Mesendoderm (in vitro differentiated cells): ENCODE measurements at regions not wholly inside any gene's neighbourhood (a gene's known extent, or its start where the extent isn't known, plus 50 kb on each side); places are given as distances from the start of the nearest gene placed in this dataset.
"Not testable (repeated sequence)": the region's sequence is repeated elsewhere in the genome, so short reads cannot be mapped to it uniquely, and the experiment has no call there.

Experiments
- DNase-seq: peaks from one replicate; pipeline ENCODE4 v3.0.0; 2013
- H2AK5ac ChIP-seq: 2 replicates; pipeline ENCODE4 v1.6.1; 2013; ENCODE audit warnings: low read length, inconsistent platforms
- H2BK120ac ChIP-seq: 2 replicates; pipeline ENCODE4 v1.6.1; 2013; ENCODE audit warnings: low read depth, mild to moderate bottlenecking, low read length, moderate library complexity, mixed read lengths
- H2BK15ac ChIP-seq: replicated peaks from 2 replicates; pipeline ENCODE4 v1.6.1; 2013; ENCODE audit warnings: low read depth, mild to moderate bottlenecking, moderate library complexity
- H2BK5ac ChIP-seq: 2 replicates; pipeline ENCODE4 v1.6.1; 2013; ENCODE audit warnings: low read length, inconsistent platforms
- H3K18ac ChIP-seq: 2 replicates; pipeline ENCODE4 v1.6.1; 2013; ENCODE audit warnings: mild to moderate bottlenecking, low read length, mixed read lengths
- H3K23ac ChIP-seq: one replicate; pipeline ENCODE4 v1.6.1; 2013; ENCODE audit warnings: low read length
- H3K27ac ChIP-seq: 2 replicates; pipeline ENCODE4 v1.5.1; 2013; ENCODE audit warnings: low read depth, mild to moderate bottlenecking, inconsistent platforms, low read length, moderate library complexity
- H3K27me3 ChIP-seq: 2 replicates; pipeline ENCODE4 v1.6.1; 2013; ENCODE audit warnings: low read length, control low read depth, mild to moderate bottlenecking, inconsistent platforms; ENCODE audit not compliant: insufficient read depth, poor library complexity
- H3K36me3 ChIP-seq: 2 replicates; pipeline ENCODE4 v1.6.1; 2013; ENCODE audit warnings: low read length, inconsistent platforms; ENCODE audit not compliant: control insufficient read depth, insufficient read depth
- H3K4ac ChIP-seq: one replicate; pipeline ENCODE4 v1.6.1; 2013; ENCODE audit warnings: low read depth, mild to moderate bottlenecking, low read length, moderate library complexity
- H3K4me1 ChIP-seq: 2 replicates; pipeline ENCODE4 v1.6.1; 2013; ENCODE audit warnings: low read depth, low read length, inconsistent platforms; ENCODE audit not compliant: control insufficient read depth
- H3K4me2 ChIP-seq: 2 replicates; pipeline ENCODE4 v1.6.1; 2013; ENCODE audit warnings: low read length
- H3K4me3 ChIP-seq: 2 replicates; pipeline ENCODE4 v1.5.1; 2013; ENCODE audit warnings: mild to moderate bottlenecking, low read length
- H3K56ac ChIP-seq: one replicate; pipeline ENCODE4 v1.6.1; 2013; ENCODE audit warnings: low read length
- H3K79me1 ChIP-seq: 2 replicates; pipeline ENCODE4 v1.6.1; 2013; ENCODE audit warnings: low read length, inconsistent platforms
- H3K79me2 ChIP-seq: 2 replicates; pipeline ENCODE4 v1.6.1; 2013; ENCODE audit warnings: mild to moderate bottlenecking, low read length; ENCODE audit not compliant: control insufficient read depth, insufficient read depth
- H3K9ac ChIP-seq: 2 replicates; pipeline ENCODE4 v1.6.1; 2013; ENCODE audit warnings: low read length, inconsistent platforms
- H4K5ac ChIP-seq: one replicate; pipeline ENCODE4 v1.6.1; 2013; ENCODE audit warnings: low read length
- H4K8ac ChIP-seq: one replicate; pipeline ENCODE4 v1.6.1; 2013; ENCODE audit warnings: low read depth, mild to moderate bottlenecking, control low read depth, low read length, moderate library complexity
- WGBS: extraction: QIAGEN DNeasy Blood & Tissue Kit; methylation state at CpG from one replicate; pipeline ENCODE4 v1.1.7; 2013; ENCODE audit warnings: low lambda C conversion rate, missing lambda C conversion rate; ENCODE audit not compliant: insufficient coverage; ENCODE audit errors: extremely low coverage; 5-methylcytosine and 5-hydroxymethylcytosine counted together

DNA sequence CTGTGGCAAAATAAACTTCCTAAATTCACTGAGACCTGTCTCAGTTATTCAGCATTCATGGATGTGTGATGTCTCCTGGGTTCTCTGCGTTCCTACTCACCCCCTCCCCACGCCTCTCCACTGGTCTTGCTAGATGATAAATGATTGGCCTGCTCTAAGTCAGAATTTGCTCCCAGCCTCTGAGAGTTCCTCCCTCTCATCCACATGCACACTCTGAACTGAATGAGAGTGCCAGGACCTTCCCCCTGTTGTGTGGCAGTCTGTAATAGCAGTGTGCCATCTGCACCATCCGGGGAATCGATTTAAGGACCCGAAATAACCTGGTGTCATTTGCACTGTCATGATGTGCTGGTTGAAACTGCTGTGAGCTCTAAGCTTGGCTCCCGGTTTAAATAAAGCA lies 135.8 kb upstream of the AFDN start:
- Histone ChIP-seq H3K18ac (no peak overlapping the region), H3K4me1 (peaks cover 9% of the 10 kb centered on the region), H3K4ac (no peak overlapping the region), H3K4me3 (no peak overlapping the region), H2BK15ac (no peak overlapping the region), H3K23ac (no peak overlapping the region), H3K79me1 (no peaks in the 10 kb centered on the region), H3K36me3 (no peaks in the 10 kb centered on the region), H3K9ac (no peak overlapping the region), H4K8ac (no peak overlapping the region), H4K5ac (no peak overlapping the region), H2AK5ac (no peak overlapping the region), H3K79me2 (no peaks in the 10 kb centered on the region), H3K27ac (no peak overlapping the region), H3K27me3 (no peaks in the 10 kb centered on the region), H3K56ac (peak overlapping the region; percentile 8), H2BK120ac (no peak overlapping the region), H3K4me2 (no peak overlapping the region), H2BK5ac (peak overlapping the region; percentile 6)
- no CpG with 5 or more reads among the region's 6 CpGs for WGBS
- DNase-seq: peak; percentile 65

DNA sequence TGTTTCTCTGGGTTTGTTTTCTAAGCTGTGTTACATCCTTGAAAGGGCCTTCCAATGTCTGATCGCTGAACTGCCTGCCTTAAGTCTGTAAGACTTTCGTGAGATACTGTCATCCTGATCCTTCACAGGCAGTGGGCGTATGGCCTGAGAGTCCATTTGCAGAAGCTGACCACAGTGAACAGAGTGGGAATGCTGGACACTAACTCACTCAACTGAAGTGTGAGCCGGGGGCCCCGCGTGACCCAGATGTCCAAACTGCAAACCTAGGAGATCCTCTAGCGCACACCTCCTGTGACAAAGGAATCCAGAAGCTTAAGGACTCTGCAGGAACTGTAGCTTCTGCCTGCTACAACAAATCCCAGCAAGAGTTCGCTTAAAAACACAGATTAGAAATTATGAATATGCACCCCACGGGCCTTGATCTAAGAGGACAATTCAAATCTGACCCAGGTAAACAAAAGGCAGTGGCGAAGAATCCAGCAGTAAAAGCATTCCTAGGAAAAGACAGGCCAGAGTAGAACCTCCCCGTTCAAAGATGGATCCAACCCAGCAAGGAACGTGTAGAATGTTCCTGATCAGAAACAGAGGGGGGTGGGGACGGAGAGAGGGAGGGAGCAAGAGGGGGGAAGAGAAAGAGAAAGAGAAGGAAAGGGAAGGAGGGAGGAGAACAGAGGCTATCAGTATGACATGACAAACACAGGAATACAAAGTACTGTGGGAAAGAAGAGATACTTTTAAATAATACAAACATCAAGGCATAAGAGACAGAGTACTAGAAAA lies 135.0 kb upstream of the AFDN start:
- Histone ChIP-seq H2BK120ac (no peak overlapping the region), H2BK5ac (peak overlapping the region; percentile 94), H3K23ac (peak overlapping the region; percentile 29), H2BK15ac (no peak overlapping the region), H2AK5ac (peak overlapping the region; percentile 52), H4K5ac (peak overlapping the region; percentile 5), H3K79me2 (no peaks in the 10 kb centered on the region), H3K9ac (peak overlapping the region; percentile 19), H3K27me3 (no peaks in the 10 kb centered on the region), H4K8ac (no peak overlapping the region), H3K36me3 (no peaks in the 10 kb centered on the region), H3K4me2 (no peak overlapping the region), H3K4me1 (peaks cover 9% of the 10 kb centered on the region), H3K18ac (peak overlapping the region; percentile 33), H3K27ac (no peak overlapping the region), H3K79me1 (no peaks in the 10 kb centered on the region), H3K56ac (peak overlapping the region; percentile 58), H3K4ac (peak overlapping the region; percentile 41), H3K4me3 (no peak overlapping the region)
- WGBS: no CpG with 5 or more reads among the region's 13 CpGs
- no peak for DNase-seq

DNA sequence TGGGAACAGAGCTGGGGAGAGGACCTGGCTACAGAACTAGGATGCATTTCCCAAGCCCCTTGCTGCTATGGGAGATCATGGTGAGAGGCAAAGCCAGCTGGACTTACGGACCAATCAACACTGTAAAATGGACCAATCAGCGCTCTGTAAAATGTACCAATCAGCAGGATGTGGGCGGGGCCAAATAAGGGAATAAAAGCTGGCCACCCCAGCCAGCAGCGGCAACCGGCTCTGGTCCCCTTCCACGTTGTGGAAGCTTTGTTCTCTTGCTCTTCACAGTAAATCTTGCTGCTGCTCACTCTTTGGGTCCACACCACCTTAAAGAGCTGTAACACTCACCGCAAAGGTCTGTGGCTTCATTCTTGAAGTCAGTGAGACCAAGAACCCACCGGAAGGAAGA lies 133.2 kb upstream of the AFDN start:
- not testable (repeated sequence) for H3K4me1 ChIP-seq, H3K56ac ChIP-seq, H3K23ac ChIP-seq, H4K5ac ChIP-seq, H3K27me3 ChIP-seq, H4K8ac ChIP-seq, H3K9ac ChIP-seq, H3K27ac ChIP-seq, H2BK15ac ChIP-seq, H3K79me1 ChIP-seq, H3K36me3 ChIP-seq, H2BK5ac ChIP-seq, H2BK120ac ChIP-seq, DNase-seq, H3K4me2 ChIP-seq, H2AK5ac ChIP-seq, H3K79me2 ChIP-seq, H3K4me3 ChIP-seq, H3K18ac ChIP-seq, H3K4ac ChIP-seq
- WGBS: no CpG with 5 or more reads among the region's 8 CpGs

DNA sequence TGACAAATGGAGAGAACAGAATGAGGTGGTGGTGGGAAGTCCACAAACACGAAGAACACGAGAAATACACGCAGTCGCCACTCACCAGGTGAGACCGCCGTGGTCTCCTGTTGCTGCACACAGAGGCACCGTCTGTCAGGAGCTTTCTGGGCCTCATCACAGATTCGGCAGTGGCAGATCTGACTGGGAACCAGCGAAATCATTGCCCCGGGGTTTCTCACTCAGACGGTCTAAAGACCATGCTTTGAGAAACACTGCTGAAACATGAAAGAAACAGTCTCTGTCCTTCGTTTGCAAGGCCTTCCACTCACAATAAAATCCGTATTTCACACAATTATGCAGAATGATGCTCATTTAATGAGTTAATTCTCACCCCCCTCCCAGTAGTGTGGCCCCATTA lies 130.9 kb upstream of the AFDN start:
- Histone ChIP-seq H2BK15ac (no peak overlapping the region), H3K79me2 (no peaks in the 10 kb centered on the region), H3K9ac (no peak overlapping the region), H2BK120ac (no peak overlapping the region), H3K36me3 (no peaks in the 10 kb centered on the region), H3K56ac (no peak overlapping the region), H3K79me1 (no peaks in the 10 kb centered on the region), H3K27ac (no peak overlapping the region), H4K8ac (no peak overlapping the region), H4K5ac (no peak overlapping the region), H3K4me3 (no peak overlapping the region), H2AK5ac (no peak overlapping the region), H2BK5ac (no peak overlapping the region), H3K18ac (no peak overlapping the region), H3K23ac (no peak overlapping the region), H3K4ac (no peak overlapping the region), H3K27me3 (no peaks in the 10 kb centered on the region), H3K4me1 (peaks cover 15% of the 10 kb centered on the region), H3K4me2 (no peak overlapping the region)
- DNase-seq: no peak
- WGBS: no CpG with 5 or more reads among the region's 13 CpGs

DNA sequence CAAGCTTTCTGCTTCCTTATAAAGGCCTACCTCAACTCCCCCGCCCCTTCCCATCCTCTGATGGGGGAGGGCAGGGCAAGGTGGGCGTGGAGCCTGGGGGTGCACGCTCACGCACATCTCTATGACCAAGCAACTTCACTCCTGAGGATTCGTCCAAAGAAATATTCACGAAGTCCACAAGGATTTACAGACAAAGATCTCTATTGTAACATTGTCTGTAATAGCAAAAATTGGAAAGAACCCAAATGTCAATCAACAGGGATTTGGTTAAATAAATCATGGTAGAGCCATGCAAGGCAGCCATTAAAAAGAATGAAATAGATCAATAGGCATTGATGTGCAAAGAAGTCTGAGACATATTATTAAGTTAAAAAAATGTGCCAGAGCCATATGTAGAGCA lies 130.4 kb upstream of the AFDN start:
- no peak overlapping the region for H4K5ac ChIP-seq
- H2BK120ac ChIP-seq: no peak overlapping the region
- no peak overlapping the region for H3K23ac ChIP-seq
- no CpG with 5 or more reads among the region's 6 CpGs for WGBS
- H3K79me1 ChIP-seq: no peaks in the 10 kb centered on the region
- no peak for DNase-seq
- H3K4me1 ChIP-seq: peaks cover 12% of the 10 kb centered on the region
- no peak overlapping the region for H2BK5ac ChIP-seq
- no peak overlapping the region for H3K4me3 ChIP-seq
- no peaks in the 10 kb centered on the region for H3K27me3 ChIP-seq
- no peak overlapping the region for H4K8ac ChIP-seq
- H2AK5ac ChIP-seq: no peak overlapping the region
- no peaks in the 10 kb centered on the region for H3K36me3 ChIP-seq
- H3K27ac ChIP-seq: no peak overlapping the region
- no peaks in the 10 kb centered on the region for H3K79me2 ChIP-seq
- no peak overlapping the region for H3K4ac ChIP-seq
- no peak overlapping the region for H3K9ac ChIP-seq
- no peak overlapping the region for H3K18ac ChIP-seq
- no peak overlapping the region for H2BK15ac ChIP-seq
- H3K56ac ChIP-seq: no peak overlapping the region
- H3K4me2 ChIP-seq: no peak overlapping the region

DNA sequence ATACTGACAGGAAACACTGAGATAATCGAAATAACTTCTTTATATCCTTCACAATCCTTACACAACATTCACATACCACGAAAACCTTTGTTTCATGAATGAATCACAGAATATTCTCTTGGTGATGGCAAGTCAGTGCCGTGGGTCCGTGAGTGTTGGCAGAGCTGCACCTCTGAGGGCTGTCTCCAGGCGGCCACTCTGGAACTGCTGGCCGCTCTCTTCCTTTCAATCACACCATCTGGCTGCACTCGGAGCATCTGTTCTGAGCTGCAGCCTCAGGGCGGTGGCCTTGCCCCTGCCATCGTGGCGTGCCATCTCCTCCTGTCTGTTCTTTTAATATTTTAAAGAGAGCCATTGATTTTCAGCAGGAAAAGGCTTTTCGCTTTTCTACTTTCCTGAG lies 129.4 kb upstream of the AFDN start:
- H3K4ac ChIP-seq: no peak overlapping the region
- H3K4me3 ChIP-seq: no peak overlapping the region
- H3K56ac ChIP-seq: no peak overlapping the region
- H2AK5ac ChIP-seq: no peak overlapping the region
- no peak overlapping the region for H3K23ac ChIP-seq
- no peaks in the 10 kb centered on the region for H3K79me2 ChIP-seq
- no peak overlapping the region for H2BK120ac ChIP-seq
- WGBS: 100% methylated on average over 2 of the region's 11 CpGs
- H3K4me2 ChIP-seq: no peak overlapping the region
- no peak overlapping the region for H4K5ac ChIP-seq
- no peaks in the 10 kb centered on the region for H3K27me3 ChIP-seq
- no peak overlapping the region for H2BK5ac ChIP-seq
- no peak overlapping the region for H3K18ac ChIP-seq
- no peak for DNase-seq
- no peaks in the 10 kb centered on the region for H3K36me3 ChIP-seq
- H2BK15ac ChIP-seq: no peak overlapping the region
- H3K79me1 ChIP-seq: no peaks in the 10 kb centered on the region
- no peak overlapping the region for H4K8ac ChIP-seq
- H3K27ac ChIP-seq: no peak overlapping the region
- H3K9ac ChIP-seq: no peak overlapping the region
- H3K4me1 ChIP-seq: peaks cover 9% of the 10 kb centered on the region
